T-helper 17 cell (primary cell): ENCODE measurements at regions not wholly inside any gene's neighbourhood (a gene's known extent, or its start where the extent isn't known, plus 50 kb on each side); places are given as distances from the start of the nearest gene placed in this dataset.
A peak's percentile ranks its signal among the peaks of the same experiment; 100 is the strongest.

ENCODE experiments used
- ATAC-seq: fragments of 150-1000 bp; cut with Tn5 transposase; 2 replicates; pipeline ENCODE4 v1.10.0; 2021; ENCODE audit warnings: mild to moderate bottlenecking, moderate library complexity
- DNase-seq, 3 donors: peaks; one replicate each; pipeline versions ENCODE4 v3.0.0 to v3.0.0-alpha.2; 2020 to 2021
- H3K9me3 ChIP-seq: one replicate; pipeline ENCODE4 v1.7.0; 2013; ENCODE audit warnings: low read length, mild to moderate bottlenecking; ENCODE audit not compliant: control insufficient read depth, poor library complexity, severe bottlenecking
- H3K27ac Mint-ChIP-seq: one replicate; pipeline ENCODE4 v1.8.0; 2022; ENCODE audit warnings: mild to moderate bottlenecking, moderate library complexity, mixed read lengths
- H3K27me3 Mint-ChIP-seq: one replicate; pipeline ENCODE4 v1.8.0; 2022; ENCODE audit warnings: mixed read lengths
- H3K36me3 Mint-ChIP-seq: one replicate; pipeline ENCODE4 v1.8.0; 2022; ENCODE audit warnings: low read depth, mixed read lengths
- H3K4me1 Mint-ChIP-seq: one replicate; pipeline ENCODE4 v1.8.0; 2022; ENCODE audit warnings: mild to moderate bottlenecking, mixed read lengths
- H3K4me3 Mint-ChIP-seq: one replicate; pipeline ENCODE4 v1.8.0; 2022; ENCODE audit warnings: mild to moderate bottlenecking, moderate library complexity, mixed read lengths

- no peak for ATAC-seq
- Mint-ChIP-seq H3K27ac (no peak overlapping the region), H3K27me3 (no peaks in the 10 kb centered on the region)
Measured at GRCh38 chr3:5616873-5617272, 429.4 kb downstream of the EDEM1 start.

GRCh38 chr3:5618170-5618569, 430.7 kb downstream of the EDEM1 start:
- ATAC-seq (no peak), DNase-seq (no peak)
- Mint-ChIP-seq H3K36me3 (no peaks in the 10 kb centered on the region), H3K4me1 (no peaks in the 10 kb centered on the region), H3K4me3 (no peak overlapping the region), H3K27me3 (no peaks in the 10 kb centered on the region), H3K27ac (no peak overlapping the region)
- H3K9me3 ChIP-seq: no peaks in the 10 kb centered on the region

More at GRCh38 chr3:5616873-5617272, 429.4 kb downstream of the EDEM1 start:
- H3K4me3 Mint-ChIP-seq: no peak overlapping the region
- H3K9me3 ChIP-seq: no peaks in the 10 kb centered on the region
- DNase-seq: no peak
- no peaks in the 10 kb centered on the region for H3K36me3 Mint-ChIP-seq
- no peaks in the 10 kb centered on the region for H3K4me1 Mint-ChIP-seq

GRCh38 chr3:5630406-5630805, 442.9 kb downstream of the EDEM1 start:
- Mint-ChIP-seq H3K4me1 (no peaks in the 10 kb centered on the region), H3K36me3 (no peaks in the 10 kb centered on the region), H3K27me3 (no peaks in the 10 kb centered on the region), H3K4me3 (no peak overlapping the region), H3K27ac (no peak overlapping the region)
- DNase-seq (no peak), ATAC-seq (no peak)
- no peaks in the 10 kb centered on the region for H3K9me3 ChIP-seq

DNA sequence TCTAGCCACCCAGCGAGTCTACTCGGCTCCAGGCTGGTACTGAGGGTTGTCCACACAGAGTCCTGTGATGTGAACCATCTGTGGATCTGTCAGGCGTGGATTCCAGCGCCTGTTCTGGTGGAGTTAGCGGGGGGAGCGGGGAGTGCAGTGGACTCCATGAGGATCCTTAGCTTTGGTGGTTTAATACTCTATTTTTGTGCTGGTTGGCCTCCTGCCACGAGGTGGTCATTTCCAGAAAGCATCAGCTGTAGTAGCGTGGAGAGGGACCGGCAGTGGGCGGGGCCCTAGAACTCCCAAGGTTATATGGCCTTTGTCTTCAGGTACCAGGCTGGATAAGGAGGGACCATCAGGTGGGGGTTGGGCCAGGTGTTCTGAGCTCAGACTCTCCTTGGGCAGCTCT, 446.5 kb downstream of the EDEM1 start:
- no peaks in the 10 kb centered on the region for H3K9me3 ChIP-seq
- no peaks in the 10 kb centered on the region for H3K4me1 Mint-ChIP-seq
- no peak overlapping the region for H3K27ac Mint-ChIP-seq
- no peak for ATAC-seq
- no peaks in the 10 kb centered on the region for H3K27me3 Mint-ChIP-seq
- no peak for DNase-seq
- H3K4me3 Mint-ChIP-seq: no peak overlapping the region
- H3K36me3 Mint-ChIP-seq: no peaks in the 10 kb centered on the region

- no peaks in the 10 kb centered on the region for H3K27me3 Mint-ChIP-seq
- no peaks in the 10 kb centered on the region for H3K36me3 Mint-ChIP-seq
- no peaks in the 10 kb centered on the region for H3K4me1 Mint-ChIP-seq
- DNase-seq: no peak
- no peaks in the 10 kb centered on the region for H3K9me3 ChIP-seq
- no peak overlapping the region for H3K27ac Mint-ChIP-seq
- no peak overlapping the region for H3K4me3 Mint-ChIP-seq
- ATAC-seq: no peak
Measured at GRCh38 chr3:5634411-5634810, 446.9 kb downstream of the EDEM1 start.

- Mint-ChIP-seq H3K36me3 (no peaks in the 10 kb centered on the region), H3K27ac (no peak overlapping the region), H3K4me1 (no peaks in the 10 kb centered on the region), H3K27me3 (no peaks in the 10 kb centered on the region), H3K4me3 (no peak overlapping the region)
- DNase-seq (no peak), ATAC-seq (no peak)
- H3K9me3 ChIP-seq: peaks cover under 1% of the 10 kb centered on the region
Measured at GRCh38 chr3:5635746-5636145, 448.2 kb downstream of the EDEM1 start.

DNA sequence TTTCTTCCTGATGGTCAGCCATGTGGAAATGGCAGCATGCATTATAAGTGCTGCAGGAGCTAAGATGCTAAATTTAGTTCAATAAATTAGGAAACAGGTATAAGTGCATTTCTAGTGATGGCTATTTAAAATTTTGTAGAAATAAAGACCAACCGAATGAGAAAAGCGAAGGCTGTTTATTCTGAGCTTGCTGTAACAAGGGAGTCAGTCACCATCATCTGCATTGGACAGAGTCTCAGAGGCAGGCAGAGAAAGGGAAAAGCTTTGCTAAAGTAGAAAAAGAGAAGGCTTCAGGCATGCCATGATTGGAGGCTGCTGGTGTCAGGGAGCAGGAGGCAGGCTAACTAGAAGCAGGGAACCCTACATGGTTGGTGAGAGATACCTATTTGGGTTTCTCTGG, 451.0 kb downstream of the EDEM1 start:
- Mint-ChIP-seq H3K36me3 (no peaks in the 10 kb centered on the region), H3K27ac (no peak overlapping the region), H3K4me3 (no peak overlapping the region), H3K4me1 (no peaks in the 10 kb centered on the region), H3K27me3 (no peaks in the 10 kb centered on the region)
- ATAC-seq (no peak), DNase-seq (no peak)
- H3K9me3 ChIP-seq: peaks cover 2% of the 10 kb centered on the region

GRCh38 chr3:5644773-5645670, 457.5 kb downstream of the EDEM1 start:
- no peak overlapping the region for H3K4me3 Mint-ChIP-seq
- DNase-seq: no peak
- ATAC-seq: no peak
- no peaks in the 10 kb centered on the region for H3K27me3 Mint-ChIP-seq
- H3K27ac Mint-ChIP-seq: no peak overlapping the region
- no peaks in the 10 kb centered on the region for H3K36me3 Mint-ChIP-seq
- H3K9me3 ChIP-seq: peaks cover 2% of the 10 kb centered on the region
- H3K4me1 Mint-ChIP-seq: no peaks in the 10 kb centered on the region

DNA sequence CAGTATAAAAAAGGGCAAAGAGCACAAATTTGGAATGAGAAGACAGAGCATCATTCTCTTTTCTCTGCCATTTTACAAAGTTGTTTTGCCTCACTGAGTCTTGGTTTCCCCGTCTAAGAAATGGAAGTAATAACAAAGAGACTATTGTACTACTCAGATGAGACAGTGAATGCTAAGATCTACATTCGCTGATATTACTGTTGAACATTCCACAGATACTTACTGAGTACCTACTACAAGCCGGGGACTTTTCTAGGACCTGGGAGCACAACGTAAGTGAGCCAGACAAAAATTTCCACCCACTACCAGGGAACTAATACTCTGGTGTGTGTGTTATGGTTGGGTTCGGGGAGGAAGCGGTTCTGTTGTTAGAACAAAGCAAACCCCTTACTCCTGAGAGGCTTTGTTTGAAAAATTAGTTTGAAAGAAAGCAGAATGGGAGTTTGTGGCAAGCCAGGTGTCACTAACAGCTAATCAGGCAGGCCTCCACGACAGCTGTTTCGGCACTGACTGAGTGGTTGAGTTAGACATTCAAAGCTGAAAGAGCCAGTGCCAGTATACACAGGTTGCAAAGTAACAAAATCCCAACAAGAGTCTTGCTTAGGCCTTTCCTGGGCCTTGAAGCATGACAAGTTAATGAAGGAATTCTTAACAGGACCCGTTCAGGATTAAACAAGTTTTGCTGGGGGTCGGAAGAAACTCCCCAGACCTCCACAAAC, 458.3 kb downstream of the EDEM1 start:
- ATAC-seq: no peak

GRCh38 chr3:5650303-5650702, 462.8 kb downstream of the EDEM1 start:
- ATAC-seq: no peak
- Mint-ChIP-seq H3K4me3 (no peak overlapping the region), H3K4me1 (no peaks in the 10 kb centered on the region), H3K27ac (no peak overlapping the region), H3K36me3 (no peaks in the 10 kb centered on the region), H3K27me3 (no peaks in the 10 kb centered on the region)
- H3K9me3 ChIP-seq: no peaks in the 10 kb centered on the region
- no peak for DNase-seq

More for the DNA sequence above, 458.3 kb downstream of the EDEM1 start:
- no peaks in the 10 kb centered on the region for H3K4me1 Mint-ChIP-seq
- H3K27me3 Mint-ChIP-seq: no peaks in the 10 kb centered on the region
- H3K36me3 Mint-ChIP-seq: no peaks in the 10 kb centered on the region
- H3K4me3 Mint-ChIP-seq: no peak overlapping the region
- no peak overlapping the region for H3K27ac Mint-ChIP-seq
- DNase-seq: no peak
- peaks cover 1% of the 10 kb centered on the region for H3K9me3 ChIP-seq

DNA sequence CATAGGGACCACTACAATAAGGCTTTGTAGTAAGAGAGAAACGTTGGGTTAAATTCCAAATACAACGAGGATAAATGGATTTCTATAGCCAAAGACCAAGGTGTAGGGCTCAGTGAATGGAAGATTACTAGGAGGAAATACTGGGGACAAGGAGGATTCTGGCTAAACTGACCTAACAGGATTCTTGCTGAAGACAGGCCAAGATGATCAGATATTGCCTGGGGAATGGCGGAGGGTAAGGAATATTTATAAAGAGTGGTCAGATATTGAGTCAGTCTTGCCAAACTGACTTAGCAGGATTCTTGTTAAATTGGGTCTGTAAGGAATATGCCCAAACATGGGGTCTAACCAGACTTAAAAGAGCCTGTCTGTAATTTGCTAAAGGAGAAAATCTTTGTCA, 463.8 kb downstream of the EDEM1 start:
- Mint-ChIP-seq H3K27ac (no peak overlapping the region), H3K4me1 (no peaks in the 10 kb centered on the region), H3K4me3 (no peak overlapping the region), H3K27me3 (no peaks in the 10 kb centered on the region), H3K36me3 (no peaks in the 10 kb centered on the region)
- no peak for ATAC-seq
- no peak for DNase-seq
- H3K9me3 ChIP-seq: no peaks in the 10 kb centered on the region

DNA sequence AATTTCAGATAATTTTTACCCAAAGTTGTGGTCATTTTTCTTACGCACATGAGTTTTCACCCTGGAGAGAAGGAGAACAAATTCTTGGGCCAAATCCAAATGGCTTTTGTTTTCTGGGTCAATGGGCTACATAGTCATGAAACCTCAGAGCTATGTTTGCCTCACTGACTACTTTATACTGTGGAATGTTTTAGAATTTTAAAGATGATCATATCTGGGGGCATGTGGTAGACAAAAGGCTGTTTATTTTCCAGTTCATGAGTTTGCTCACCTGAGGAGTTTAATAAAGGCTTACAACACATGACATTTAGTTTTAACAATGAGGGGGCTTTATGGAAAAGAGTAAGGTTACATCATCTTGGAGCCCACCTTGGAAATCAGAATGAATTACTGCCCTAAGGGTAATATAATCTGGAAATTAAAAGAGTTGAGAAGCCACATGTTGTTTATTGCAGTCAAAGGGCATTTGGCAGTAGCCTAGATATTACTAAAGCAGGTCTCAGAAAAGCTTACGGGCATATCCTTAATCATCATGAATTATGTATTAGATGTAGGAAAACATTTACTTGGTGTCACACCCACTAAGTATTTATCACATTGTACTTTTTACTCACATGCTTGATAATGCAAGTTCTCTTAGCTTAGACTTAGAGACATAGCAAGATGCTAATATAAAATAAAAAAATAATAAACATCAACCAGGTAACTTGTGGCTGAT, 466.1 kb downstream of the EDEM1 start:
- no peak for ATAC-seq
- DNase-seq: no peak
- no peaks in the 10 kb centered on the region for H3K9me3 ChIP-seq
- H3K36me3 Mint-ChIP-seq: no peaks in the 10 kb centered on the region
- H3K4me3 Mint-ChIP-seq: no peak overlapping the region
- H3K4me1 Mint-ChIP-seq: no peaks in the 10 kb centered on the region
- no peaks in the 10 kb centered on the region for H3K27me3 Mint-ChIP-seq
- H3K27ac Mint-ChIP-seq: no peak overlapping the region

DNA sequence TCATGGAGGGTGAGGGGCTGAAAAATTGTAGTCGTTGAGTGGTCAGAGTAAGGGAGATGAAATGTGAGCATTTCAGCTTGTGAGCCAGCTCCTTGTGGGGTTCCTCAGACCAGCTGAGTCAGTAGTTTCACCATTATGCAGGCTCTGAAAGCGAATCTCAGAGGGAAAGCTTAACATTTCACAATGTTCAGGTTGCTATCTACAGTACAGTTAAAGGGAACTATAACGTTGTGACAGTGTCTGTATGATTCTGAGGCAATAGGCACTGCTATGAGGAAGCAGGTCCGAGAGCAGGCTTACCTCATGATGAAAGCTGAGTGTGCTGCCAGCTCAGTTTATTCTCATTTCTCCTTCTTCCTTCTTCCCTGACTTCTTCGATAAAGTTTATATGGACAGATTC, 469.6 kb downstream of the EDEM1 start:
- DNase-seq (no peak), ATAC-seq (peak; percentile 21)
- Mint-ChIP-seq H3K4me1 (no peaks in the 10 kb centered on the region), H3K27ac (no peak overlapping the region), H3K36me3 (no peaks in the 10 kb centered on the region), H3K4me3 (no peak overlapping the region), H3K27me3 (no peaks in the 10 kb centered on the region)
- H3K9me3 ChIP-seq: no peaks in the 10 kb centered on the region
